NCI-H526 (cell line): ENCODE measurements at regions not wholly inside any gene's neighbourhood (a gene's known extent, or its start where the extent isn't known, plus 50 kb on each side); places are given as distances from the start of the nearest gene placed in this dataset.
A peak's percentile ranks its signal among the peaks of the same experiment; 100 is the strongest.

ENCODE experiments used
- DNase-seq, 2 experiments: peaks; one replicate each; lab custom pipeline; 2025; lab: John Stamatoyannopoulos, UW

DNA sequence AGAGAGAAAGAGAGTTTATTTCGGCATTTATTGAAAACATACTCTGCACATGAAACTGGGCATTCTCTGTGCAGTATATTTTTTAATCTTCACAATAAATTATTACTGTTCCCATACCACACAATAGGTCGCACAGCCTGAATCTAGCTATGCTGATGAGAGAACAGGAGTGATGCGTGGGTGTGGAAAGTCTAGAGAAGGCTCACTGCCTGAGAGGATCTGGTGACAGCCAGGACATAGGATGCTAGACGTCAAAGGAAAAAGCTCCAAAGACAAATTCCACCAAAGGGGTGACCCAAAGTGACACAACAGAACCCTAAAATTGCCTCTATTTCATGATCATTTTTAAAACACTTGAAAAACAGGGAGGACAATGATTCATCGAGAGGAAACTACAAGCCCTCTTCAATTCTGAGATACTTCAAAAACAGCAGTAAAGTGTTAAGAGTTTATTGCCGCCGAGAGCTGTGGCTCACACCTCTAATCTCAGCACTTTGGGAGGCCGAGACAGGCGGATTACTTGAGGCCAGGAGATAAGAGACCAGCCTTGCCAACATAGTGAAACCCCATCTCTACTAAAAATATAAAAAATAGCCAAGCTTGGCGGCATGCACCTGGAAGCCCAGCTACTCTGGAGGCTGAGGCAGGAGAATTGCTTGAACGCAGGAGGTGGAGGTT, 189.6 kb upstream of the NBEA start:
- no peak for DNase-seq

DNA sequence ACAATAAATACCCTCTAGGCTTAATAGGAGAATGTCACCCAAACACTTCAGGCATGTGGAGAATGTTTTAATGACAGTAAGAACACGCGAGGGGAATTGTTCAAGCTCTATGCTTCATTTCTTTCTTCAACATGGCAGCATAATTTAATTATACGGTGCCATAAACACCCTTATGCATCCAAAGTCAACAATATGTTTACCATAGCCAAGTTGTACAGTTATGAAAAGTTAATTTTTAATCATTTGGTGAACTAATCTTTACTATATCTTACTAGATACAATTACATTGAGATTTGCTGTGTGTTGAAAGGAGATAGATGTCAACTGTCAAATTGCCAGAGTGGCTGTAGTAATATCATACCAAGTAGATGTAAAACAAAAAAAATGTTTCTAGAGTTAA, 185.9 kb upstream of the NBEA start:
- DNase-seq, result no peak

DNA sequence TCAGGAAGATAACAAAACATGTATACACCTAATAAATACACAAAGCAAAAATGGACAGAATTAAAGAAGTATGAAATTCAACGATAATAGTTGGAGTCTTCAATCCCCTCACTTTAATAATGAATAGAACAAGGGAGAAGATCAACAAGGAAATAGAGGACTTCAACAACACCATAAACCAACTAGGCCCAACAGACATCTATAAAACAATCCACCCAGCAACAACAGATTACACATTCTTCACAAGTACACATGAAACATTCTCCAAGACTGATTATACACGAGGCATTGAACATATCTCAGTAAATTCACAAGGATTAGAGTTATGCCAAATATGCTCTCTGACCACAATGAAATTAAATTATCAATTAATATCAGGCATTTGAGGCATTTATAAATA, 185.5 kb upstream of the NBEA start:
- no peak for DNase-seq

- peak in 1 of 2 experiments; percentile 11 for DNase-seq
Measured at GRCh38 chr13:34757441-34757840, 184.6 kb upstream of the NBEA start.

DNA sequence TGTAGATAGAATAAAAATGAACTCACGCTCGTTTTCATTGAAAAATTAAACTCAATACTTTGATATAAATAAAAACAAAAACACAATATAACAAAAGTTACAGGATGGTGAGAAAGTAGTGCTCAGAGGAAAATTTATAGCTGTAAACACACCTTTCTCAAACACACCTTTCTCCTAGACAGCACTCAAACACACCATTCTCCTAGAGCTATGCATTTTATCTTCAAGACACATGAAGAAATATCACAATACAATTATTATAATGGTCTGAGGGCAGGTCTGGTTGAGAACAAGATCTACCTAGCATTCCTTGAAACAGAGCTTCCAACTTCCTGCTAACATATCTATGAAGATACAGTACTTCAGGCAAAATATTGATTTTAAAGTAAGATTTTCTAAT, 183.4 kb upstream of the NBEA start:
- no peak for DNase-seq

- no peak for DNase-seq
Measured at GRCh38 chr13:34762312-34762711, 179.8 kb upstream of the NBEA start.

DNA sequence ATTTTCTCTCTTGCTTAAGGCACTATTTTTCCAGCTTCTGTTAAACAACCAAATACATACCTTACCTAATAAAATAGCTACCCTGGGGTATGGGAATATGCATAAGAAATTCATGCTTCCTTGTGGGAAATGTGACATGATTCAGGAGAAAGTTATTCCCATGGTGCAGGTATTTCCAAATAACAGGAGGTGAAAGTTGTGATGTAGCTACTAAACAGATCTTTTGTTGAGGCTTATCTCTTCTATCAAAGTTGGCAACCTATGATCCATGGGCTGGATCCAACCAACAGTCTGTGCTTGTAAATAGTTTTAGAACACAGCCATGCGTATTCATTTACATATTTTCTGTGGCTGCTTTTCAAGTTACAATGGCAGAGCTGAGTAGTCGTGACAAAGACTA, 177.8 kb upstream of the NBEA start:
- no peak for DNase-seq

GRCh38 chr13:34765446-34766180, 176.5 kb upstream of the NBEA start:
- no peak for DNase-seq

- no peak for DNase-seq
Measured at GRCh38 chr13:34767778-34768177, 174.3 kb upstream of the NBEA start.

- DNase-seq, result no peak
Measured at GRCh38 chr13:34772206-34772605, 169.9 kb upstream of the NBEA start.

DNA sequence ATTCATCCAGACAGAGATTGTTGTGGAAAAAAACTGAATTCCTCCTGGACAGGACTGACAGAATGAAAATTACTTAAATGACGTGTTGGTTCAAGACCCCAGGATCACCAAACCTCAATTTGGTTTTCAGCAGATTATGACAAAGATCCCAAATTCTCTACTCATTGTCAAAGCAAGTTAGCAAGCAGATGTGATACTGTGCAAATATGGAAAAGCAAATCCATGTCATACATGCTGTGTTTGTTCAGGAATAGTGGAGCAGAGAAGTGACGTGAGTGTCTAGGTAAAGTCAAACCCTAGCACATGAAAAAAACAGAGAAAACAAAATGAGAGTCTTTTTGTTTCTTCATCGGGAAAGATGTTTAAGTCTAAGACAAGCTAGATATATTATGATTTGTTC, 169.2 kb upstream of the NBEA start:
- no peak for DNase-seq

- no peak for DNase-seq
Measured at GRCh38 chr13:34776390-34776981, 165.6 kb upstream of the NBEA start.

GRCh38 chr13:34777089-34777913, 164.8 kb upstream of the NBEA start:
- no peak for DNase-seq

DNA sequence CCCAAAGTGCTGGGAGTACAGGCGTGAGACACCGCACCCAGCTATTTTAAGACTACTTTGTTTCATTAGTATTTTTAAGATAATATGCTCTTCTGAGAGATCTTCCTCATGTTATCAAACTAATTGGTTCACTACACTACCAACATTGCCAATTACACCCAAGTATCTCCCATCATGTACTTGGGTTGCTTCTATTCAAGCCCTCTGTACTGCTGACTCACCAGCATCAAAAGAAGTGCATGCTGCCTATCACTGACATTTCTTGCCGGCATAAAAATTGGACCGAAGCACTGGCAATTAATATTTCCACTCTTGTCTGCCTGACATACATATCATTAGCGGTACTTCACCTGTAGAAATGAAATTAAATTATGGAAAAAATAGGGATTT, 164.2 kb upstream of the NBEA start:
- DNase-seq, result no peak

- peak in 1 of 2 experiments; percentile 13 for DNase-seq
Measured at GRCh38 chr13:34779171-34779570, 162.9 kb upstream of the NBEA start.

- no peak for DNase-seq
Measured at GRCh38 chr13:34793301-34793700, 148.8 kb upstream of the NBEA start.

- DNase-seq, result no peak
Measured at GRCh38 chr13:34803756-34804155, 138.3 kb upstream of the NBEA start.

DNA sequence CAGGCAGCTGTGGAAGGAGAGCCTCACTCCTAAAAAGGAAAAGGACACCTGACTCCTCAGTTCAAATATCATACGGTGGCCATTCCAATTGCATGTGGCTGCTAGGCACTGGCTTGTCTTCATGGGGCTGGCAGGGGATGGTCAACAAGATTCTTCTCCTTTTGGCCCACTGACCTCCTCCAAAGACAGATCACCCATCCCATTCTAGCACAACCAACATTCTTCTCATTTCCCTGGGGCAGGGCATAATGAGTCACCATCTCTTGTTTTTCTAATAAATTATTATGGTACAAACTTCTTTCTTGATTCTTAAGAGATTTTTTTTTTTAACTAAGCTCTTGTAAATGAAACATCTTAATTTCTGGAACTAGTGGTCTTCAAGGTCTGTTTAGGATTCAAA, 136.7 kb upstream of the NBEA start:
- no peak for DNase-seq

- no peak for DNase-seq
Measured at GRCh38 chr13:34808649-34809048, 133.4 kb upstream of the NBEA start.

GRCh38 chr13:34810996-34811395, 131.1 kb upstream of the NBEA start:
- no peak for DNase-seq

- no peak for DNase-seq
Measured at GRCh38 chr13:34815526-34815925, 126.5 kb upstream of the NBEA start.

- no peak for DNase-seq
Measured at GRCh38 chr13:34816245-34816884, 125.7 kb upstream of the NBEA start.
